GM10266 (cell line): ENCODE measurements at regions not wholly inside any gene's neighbourhood (a gene's known extent, or its start where the extent isn't known, plus 50 kb on each side); places are given as distances from the start of the nearest gene placed in this dataset.

Experiments used
- DNase-seq: peaks from one replicate; pipeline ENCODE4 v3.0.0; 2012; ENCODE audit errors: extremely low spot score
- CTCF ChIP-seq: IDR thresholded peaks from 2 replicates; pipeline ENCODE4 v1.5.1; 2012; ENCODE audit warnings: mild to moderate bottlenecking, low read depth; ENCODE audit not compliant: control insufficient read depth, insufficient read depth; ENCODE audit errors: missing control alignments

- no peak for DNase-seq
- no peak for TF ChIP-seq CTCF
Measured at GRCh38 chr2:238631491-238632180, 204.9 kb downstream of the ASB1 start.

- no peak for TF ChIP-seq CTCF
Measured at GRCh38 chr2:238632181-238633060, 205.7 kb downstream of the ASB1 start.

GRCh38 chr2:238633426-238634328 lies 206.9 kb downstream of the ASB1 start:
- TF ChIP-seq CTCF = no peak
- DNase-seq = no peak

More at GRCh38 chr2:238632181-238633060, 205.7 kb downstream of the ASB1 start:
- DNase-seq = no peak

- TF ChIP-seq CTCF = no peak
- no peak for DNase-seq
Measured at GRCh38 chr2:238634701-238635357, 208.1 kb downstream of the ASB1 start.

GRCh38 chr2:238635647-238636051 lies 208.9 kb downstream of the ASB1 start:
- TF ChIP-seq CTCF = no peak
- DNase-seq = no peak

GRCh38 chr2:238636269-238637073 lies 209.7 kb downstream of the ASB1 start:
- DNase-seq = no peak
- TF ChIP-seq CTCF = no peak
